ENCODE measurements at regions not wholly inside any gene's neighbourhood (a gene's known extent, or its start where the extent isn't known, plus 50 kb on each side); places are given as distances from the start of the nearest gene placed in this dataset.

GRCh38 chr2:176812246-176812775 lies 400.3 kb upstream of the HNRNPA3 start:
- no peak for DNase-seq
- ATAC-seq, result no peak
- Histone ChIP-seq H3K27me3 (ENCODE audit: control insufficient read depth, insufficient read depth) (no peaks in the 10 kb centered on the region), H3K4me1 (ENCODE audit: control insufficient read depth, insufficient read depth, low read length) (no peaks in the 10 kb centered on the region), H3K4me3 (ENCODE audit: low read length) (no peak overlapping the region), H3K27ac (ENCODE audit: low read length) (no peak overlapping the region), H3K9me3 (ENCODE audit: control insufficient read depth, low read length) (no peaks in the 10 kb centered on the region)
- WGBS, result 58% methylated on average over 5 of the region's 5 CpGs
- intact Hi-C loops (cut with DNase I), result loop anchor here in 3 of 4 donors (5.0 to 10.0 kb wide), 4 partner anchors 155 to 668 kb away; no protein-coding TSS in a partner anchor

DNA sequence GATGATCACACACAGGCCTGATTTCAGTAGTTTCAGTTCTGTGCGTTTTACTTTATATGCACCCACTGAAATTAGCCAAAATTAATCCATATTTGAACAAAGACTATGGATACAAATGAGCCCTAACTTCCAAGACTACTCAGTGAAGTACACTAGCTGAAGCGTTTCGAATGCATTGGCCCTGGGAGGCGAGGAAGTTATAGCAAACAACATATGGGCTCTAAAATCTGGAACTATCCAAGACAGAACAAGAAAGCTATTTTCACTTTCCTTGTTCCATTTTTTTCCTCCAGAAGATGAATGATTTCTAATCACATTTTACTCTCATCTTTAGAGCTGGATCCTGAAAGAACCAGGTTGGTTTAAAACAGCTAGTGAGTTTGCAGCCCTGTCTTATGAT lies 399.4 kb upstream of the HNRNPA3 start:
- Histone ChIP-seq H3K27me3 (ENCODE audit: control insufficient read depth, insufficient read depth) (no peaks in the 10 kb centered on the region), H3K4me1 (ENCODE audit: control insufficient read depth, insufficient read depth, low read length) (no peaks in the 10 kb centered on the region), H3K27ac (ENCODE audit: low read length) (no peak overlapping the region), H3K9me3 (ENCODE audit: control insufficient read depth, low read length) (no peaks in the 10 kb centered on the region), H3K4me3 (ENCODE audit: low read length) (no peak overlapping the region)
- no peak for ATAC-seq
- 81% methylated on average over 4 of the region's 4 CpGs for WGBS
- DNase-seq, result no peak
- intact Hi-C loops (cut with DNase I), result loop anchor here in 3 of 4 donors (5.0 to 10.0 kb wide), 4 partner anchors 156 to 668 kb away; no protein-coding TSS in a partner anchor

GRCh38 chr2:176813621-176814049 lies 399.0 kb upstream of the HNRNPA3 start:
- H3K9me3 ChIP-seq (ENCODE audit: control insufficient read depth, low read length), result no peaks in the 10 kb centered on the region
- intact Hi-C loops (cut with DNase I), result loop anchor here in 3 of 4 donors (5.0 to 10.0 kb wide), 4 partner anchors 156 to 669 kb away; no protein-coding TSS in a partner anchor
- no peaks in the 10 kb centered on the region for H3K27me3 ChIP-seq (ENCODE audit: control insufficient read depth, insufficient read depth)
- no peak overlapping the region for H3K4me3 ChIP-seq (ENCODE audit: low read length)
- H3K4me1 ChIP-seq (ENCODE audit: control insufficient read depth, insufficient read depth, low read length), result no peaks in the 10 kb centered on the region
- WGBS, result 40% methylated on average over 2 of the region's 2 CpGs
- DNase-seq, result no peak
- ATAC-seq, result no peak
- H3K27ac ChIP-seq (ENCODE audit: low read length), result no peak overlapping the region

- DNase-seq, result no peak
- Histone ChIP-seq H3K27me3 (ENCODE audit: control insufficient read depth, insufficient read depth) (no peaks in the 10 kb centered on the region), H3K27ac (ENCODE audit: low read length) (no peak overlapping the region), H3K4me1 (ENCODE audit: control insufficient read depth, insufficient read depth, low read length) (no peaks in the 10 kb centered on the region), H3K9me3 (ENCODE audit: control insufficient read depth, low read length) (no peaks in the 10 kb centered on the region), H3K4me3 (ENCODE audit: low read length) (no peak overlapping the region)
- no peak for ATAC-seq
- intact Hi-C loops (cut with DNase I), result loop anchor here in 3 of 4 donors (5.0 to 10.0 kb wide), 4 partner anchors 157 to 669 kb away; no protein-coding TSS in a partner anchor
- WGBS, result 25% methylated on average over 1 of the region's 1 CpG
These were observed 398.3 kb upstream of the HNRNPA3 start for GRCh38 chr2:176814274-176814673.

DNA sequence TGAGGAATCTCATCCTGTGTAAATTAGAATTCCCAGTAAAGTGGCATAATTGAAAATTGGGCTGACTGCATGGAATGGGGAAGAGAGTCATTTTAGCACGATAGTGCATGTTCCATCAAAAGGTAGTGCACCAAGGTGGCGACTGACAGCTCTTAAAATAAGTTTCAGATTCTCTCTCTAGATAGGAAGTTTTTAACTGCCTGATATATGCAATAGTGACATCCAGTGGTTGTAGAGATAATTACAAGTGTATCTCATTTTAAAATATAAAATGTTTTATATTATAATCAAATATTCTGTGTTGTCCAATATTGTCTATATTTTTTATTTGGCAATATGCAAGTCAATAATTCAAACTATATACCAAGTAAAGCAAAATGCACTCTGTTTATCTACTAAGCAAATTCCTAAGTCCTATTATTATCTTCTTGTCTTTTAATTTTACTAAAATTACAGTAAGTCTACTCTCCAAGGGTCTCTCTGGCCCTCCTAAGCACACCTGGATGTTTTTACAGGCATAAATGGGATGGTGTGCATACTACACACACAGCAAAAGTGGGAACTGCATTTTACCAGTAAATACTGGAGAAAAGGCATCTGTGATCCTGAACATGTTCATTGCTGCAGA lies 397.7 kb upstream of the HNRNPA3 start:
- H3K27ac ChIP-seq (ENCODE audit: low read length), result no peak overlapping the region
- H3K27me3 ChIP-seq (ENCODE audit: control insufficient read depth, insufficient read depth), result no peaks in the 10 kb centered on the region
- no peak overlapping the region for H3K4me3 ChIP-seq (ENCODE audit: low read length)
- no peak for DNase-seq
- intact Hi-C loops (cut with DNase I), result loop anchor here (5.0 to 10.0 kb wide), 5 partner anchors 158 to 670 kb away; no protein-coding TSS in a partner anchor
- 0% methylated on average over 2 of the region's 2 CpGs for WGBS
- H3K4me1 ChIP-seq (ENCODE audit: control insufficient read depth, insufficient read depth, low read length), result no peaks in the 10 kb centered on the region
- no peaks in the 10 kb centered on the region for H3K9me3 ChIP-seq (ENCODE audit: control insufficient read depth, low read length)
- no peak for ATAC-seq

GRCh38 chr2:176817061-176817565 lies 395.5 kb upstream of the HNRNPA3 start:
- DNase-seq (no peak), ATAC-seq (no peak)
- Histone ChIP-seq H3K27ac (ENCODE audit: low read length) (no peak overlapping the region), H3K27me3 (ENCODE audit: control insufficient read depth, insufficient read depth) (no peaks in the 10 kb centered on the region), H3K4me1 (ENCODE audit: control insufficient read depth, insufficient read depth, low read length) (no peaks in the 10 kb centered on the region), H3K9me3 (ENCODE audit: control insufficient read depth, low read length) (no peaks in the 10 kb centered on the region), H3K4me3 (ENCODE audit: low read length) (no peak overlapping the region)
- WGBS, result 81% methylated on average over 7 of the region's 7 CpGs
- intact Hi-C loops (cut with DNase I), result loop anchor here (5.0 to 10.0 kb wide), 4 partner anchors 162 to 672 kb away; no protein-coding TSS in a partner anchor

DNA sequence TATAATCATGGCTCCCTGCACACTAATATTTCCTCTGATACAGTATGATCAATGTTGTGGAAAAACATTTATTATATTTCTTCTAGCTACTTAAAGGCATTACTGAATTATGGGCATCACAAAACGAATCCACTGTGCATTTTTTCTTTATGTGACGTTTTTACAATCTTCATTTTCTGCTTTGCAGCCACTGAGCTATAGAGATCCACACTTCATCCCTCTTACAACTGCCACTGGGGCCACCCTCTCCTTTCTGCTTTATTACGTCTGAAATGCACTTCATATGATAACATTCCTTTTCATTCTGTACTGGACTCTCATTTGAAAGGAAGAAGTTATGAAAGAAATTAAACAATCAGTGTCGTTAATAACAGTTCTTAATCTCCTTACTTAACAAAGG lies 394.5 kb upstream of the HNRNPA3 start:
- Histone ChIP-seq H3K4me3 (ENCODE audit: low read length) (no peak overlapping the region), H3K9me3 (ENCODE audit: control insufficient read depth, low read length) (no peaks in the 10 kb centered on the region), H3K27me3 (ENCODE audit: control insufficient read depth, insufficient read depth) (no peaks in the 10 kb centered on the region), H3K27ac (ENCODE audit: low read length) (no peak overlapping the region), H3K4me1 (ENCODE audit: control insufficient read depth, insufficient read depth, low read length) (no peaks in the 10 kb centered on the region)
- no peak for ATAC-seq
- no peak for DNase-seq
- intact Hi-C loops (cut with DNase I), result loop anchor here (5.0 to 10.0 kb wide), 4 partner anchors 163 to 673 kb away; no protein-coding TSS in a partner anchor
- 83% methylated on average over 4 of the region's 4 CpGs for WGBS

DNA sequence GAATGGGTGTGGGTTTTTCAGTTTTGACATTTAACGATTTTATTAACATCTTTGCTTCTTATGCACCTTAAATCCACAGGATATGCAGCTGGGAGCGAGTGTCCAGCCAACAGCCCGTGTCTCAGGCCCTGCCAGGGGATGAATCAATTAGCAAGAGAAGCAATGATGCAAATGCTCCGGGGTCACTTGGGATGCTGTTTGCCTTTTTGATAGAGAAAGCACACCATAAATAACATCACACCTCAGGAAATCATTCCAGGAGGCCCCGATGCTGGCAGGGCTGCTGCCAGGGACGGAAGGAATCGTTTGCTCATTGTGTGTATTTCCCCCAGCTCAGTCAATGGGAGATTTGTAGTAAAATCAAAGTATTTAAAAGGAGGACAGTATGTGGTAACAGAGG lies 394.0 kb upstream of the HNRNPA3 start:
- Histone ChIP-seq H3K27me3 (ENCODE audit: control insufficient read depth, insufficient read depth) (no peaks in the 10 kb centered on the region), H3K27ac (ENCODE audit: low read length) (no peak overlapping the region), H3K9me3 (ENCODE audit: control insufficient read depth, low read length) (no peaks in the 10 kb centered on the region), H3K4me3 (ENCODE audit: low read length) (no peak overlapping the region), H3K4me1 (ENCODE audit: control insufficient read depth, insufficient read depth, low read length) (no peaks in the 10 kb centered on the region)
- WGBS, result 56% methylated on average over 7 of the region's 7 CpGs
- DNase-seq (no peak), ATAC-seq (no peak)
- intact Hi-C loops (cut with DNase I), result loop anchor here (5.0 to 10.0 kb wide), 4 partner anchors 164 to 674 kb away; no protein-coding TSS in a partner anchor

- Histone ChIP-seq H3K9me3 (ENCODE audit: control insufficient read depth, low read length) (no peaks in the 10 kb centered on the region), H3K27me3 (ENCODE audit: control insufficient read depth, insufficient read depth) (no peaks in the 10 kb centered on the region), H3K4me1 (ENCODE audit: control insufficient read depth, insufficient read depth, low read length) (no peaks in the 10 kb centered on the region), H3K27ac (ENCODE audit: low read length) (no peak overlapping the region), H3K4me3 (ENCODE audit: low read length) (no peak overlapping the region)
- intact Hi-C loops (cut with DNase I), result loop anchor here (5.0 to 10.0 kb wide), 4 partner anchors 165 to 675 kb away; no protein-coding TSS in a partner anchor
- DNase-seq, result no peak
- WGBS, result 92% methylated on average over 4 of the region's 4 CpGs
- ATAC-seq, result no peak
These were observed 393.3 kb upstream of the HNRNPA3 start for GRCh38 chr2:176819306-176819705.

GRCh38 chr2:176820371-176820932 lies 392.1 kb upstream of the HNRNPA3 start:
- Histone ChIP-seq H3K27ac (ENCODE audit: low read length) (no peak overlapping the region), H3K4me3 (ENCODE audit: low read length) (no peak overlapping the region), H3K27me3 (ENCODE audit: control insufficient read depth, insufficient read depth) (no peaks in the 10 kb centered on the region), H3K9me3 (ENCODE audit: control insufficient read depth, low read length) (no peaks in the 10 kb centered on the region), H3K4me1 (ENCODE audit: control insufficient read depth, insufficient read depth, low read length) (no peaks in the 10 kb centered on the region)
- intact Hi-C loops (cut with DNase I), result no loop called here
- no peak for ATAC-seq
- DNase-seq, result no peak

- Histone ChIP-seq H3K4me1 (ENCODE audit: control insufficient read depth, insufficient read depth, low read length) (no peaks in the 10 kb centered on the region), H3K4me3 (ENCODE audit: low read length) (no peak overlapping the region), H3K9me3 (ENCODE audit: control insufficient read depth, low read length) (no peaks in the 10 kb centered on the region), H3K27ac (ENCODE audit: low read length) (no peak overlapping the region), H3K27me3 (ENCODE audit: control insufficient read depth, insufficient read depth) (no peaks in the 10 kb centered on the region)
- ATAC-seq (no peak), DNase-seq (no peak)
- WGBS, result 96% methylated on average over 4 of the region's 4 CpGs
- intact Hi-C loops (cut with DNase I), result no loop called here
These were observed 391.2 kb upstream of the HNRNPA3 start for GRCh38 chr2:176821350-176821749.
